Activated CD4-positive, alpha-beta T cell treated with anti-CD3 and anti-CD28 coated beads, Interleukin-2, Interleukin-4, amounts not matched to agents 100 ng/mL and 50 ng/mL, durations not matched to agents 16 hours and 8 hours (primary cell): ENCODE measurements at regions not wholly inside any gene's neighbourhood (a gene's known extent, or its start where the extent isn't known, plus 50 kb on each side); places are given as distances from the start of the nearest gene placed in this dataset.
A peak's percentile ranks its signal among the peaks of the same experiment; 100 is the strongest.

ENCODE experiments used
- DNase-seq: peaks from one replicate; pipeline ENCODE4 v3.0.0-alpha.2; 2020; ENCODE audit warnings: low spot score

DNA sequence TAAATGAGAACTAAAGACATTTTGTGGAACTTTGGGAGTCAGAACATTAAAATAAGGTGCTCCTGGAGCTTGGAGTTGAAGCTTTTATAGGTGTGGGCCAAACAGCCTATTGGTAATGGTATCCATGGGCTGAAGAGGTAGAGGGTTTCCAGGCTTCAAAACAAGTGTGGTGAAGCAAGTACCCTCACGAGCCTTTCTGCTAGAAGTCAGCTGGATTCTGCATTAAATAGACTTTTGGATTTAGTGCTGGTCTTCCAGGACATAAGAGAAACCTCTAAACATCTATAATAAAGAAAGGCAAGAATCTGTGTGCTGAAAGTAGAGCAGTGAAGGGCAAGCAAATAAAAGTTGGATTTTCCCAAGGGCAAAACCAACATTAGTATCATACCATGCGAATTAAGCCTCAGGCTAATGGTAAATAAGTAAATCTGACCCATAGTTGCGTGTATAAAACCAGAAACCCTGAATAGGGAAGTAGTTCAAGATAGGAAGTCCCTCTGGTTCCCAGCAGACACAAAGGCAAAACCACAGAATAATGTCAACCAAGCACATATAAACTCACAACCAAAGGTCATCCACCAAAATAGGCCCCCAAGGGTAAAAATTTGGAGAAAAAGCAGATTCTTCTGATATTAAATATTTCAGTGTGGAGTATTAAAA lies 306.3 kb downstream of the TLE4 start:
- DNase-seq, result no peak

DNA sequence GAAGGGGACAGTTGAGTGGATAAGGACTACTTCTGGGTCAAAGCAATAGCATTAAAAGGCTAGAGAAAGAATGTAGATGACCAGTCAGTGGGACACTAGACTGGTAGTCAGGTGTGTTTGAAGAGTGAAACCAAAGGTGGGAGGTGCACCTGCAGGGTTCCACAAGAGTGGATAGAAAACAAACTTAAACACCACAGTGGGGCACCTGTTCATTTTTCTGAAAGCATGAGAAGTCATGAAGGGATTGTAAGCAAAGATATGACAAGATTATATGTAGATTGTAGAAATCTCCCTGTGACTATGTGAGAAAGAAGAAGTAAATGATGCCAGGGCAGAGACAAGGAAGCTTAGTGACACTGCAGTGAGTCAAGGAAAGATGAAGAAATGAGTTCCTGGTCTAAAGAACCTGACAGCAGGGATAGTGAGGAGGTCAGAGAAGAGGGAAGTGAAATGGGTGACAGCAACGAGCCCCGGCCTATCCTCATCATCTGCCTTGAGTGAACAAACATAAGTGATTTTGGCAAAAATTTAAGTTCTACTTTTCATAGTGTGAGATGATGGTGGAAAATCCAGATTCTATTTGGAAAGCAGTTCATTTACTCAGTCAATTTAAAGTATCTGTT lies 296.9 kb downstream of the TLE4 start:
- DNase-seq, result no peak

DNA sequence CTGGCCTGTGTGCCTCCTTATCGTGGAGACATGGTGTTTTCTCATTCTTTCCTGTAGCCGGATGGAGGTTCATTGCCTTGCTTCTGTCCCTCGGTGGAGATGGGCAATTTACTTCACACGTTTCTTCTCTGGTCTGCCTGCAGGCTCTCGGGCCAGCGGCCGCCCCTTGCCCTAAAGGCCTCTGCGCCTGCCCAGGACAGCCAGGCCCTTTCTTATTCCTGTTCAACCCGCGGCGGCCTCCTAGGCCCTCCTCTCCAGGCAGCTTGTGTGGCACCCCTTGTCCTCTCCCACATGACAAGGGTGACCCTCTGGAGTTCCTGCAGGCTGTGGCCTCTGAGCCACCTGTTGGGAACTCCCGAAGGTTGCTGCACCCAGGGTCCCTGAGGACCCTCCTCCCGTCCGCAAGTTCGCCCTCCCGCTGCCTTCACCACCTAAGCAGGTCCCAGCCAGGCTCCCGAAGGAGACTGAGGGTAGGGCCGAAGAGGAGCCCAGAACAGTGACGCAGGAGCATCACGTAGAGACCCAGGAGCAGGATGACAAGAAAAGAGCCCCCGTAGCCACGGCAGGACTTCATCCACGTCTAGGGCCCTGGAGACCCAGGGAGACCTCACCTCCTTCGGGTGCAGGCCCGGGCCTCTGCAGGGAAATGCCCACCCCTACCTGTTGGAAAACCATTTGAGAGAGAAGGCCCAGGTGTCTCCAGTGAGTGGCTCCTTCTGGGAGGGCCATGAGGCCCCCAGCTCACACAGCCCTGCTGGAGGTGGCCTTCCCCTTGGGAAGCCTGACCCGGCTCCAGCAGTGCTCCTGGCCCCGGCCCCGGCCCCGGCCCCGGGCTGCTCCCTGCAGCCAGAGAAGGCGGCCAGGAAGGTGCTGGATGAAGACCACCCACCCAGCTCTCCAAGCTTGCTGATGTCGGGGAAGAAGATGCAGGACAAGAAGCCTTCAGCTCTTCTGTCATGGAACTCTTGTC lies 291.4 kb downstream of the TLE4 start:
- no peak for DNase-seq

DNA sequence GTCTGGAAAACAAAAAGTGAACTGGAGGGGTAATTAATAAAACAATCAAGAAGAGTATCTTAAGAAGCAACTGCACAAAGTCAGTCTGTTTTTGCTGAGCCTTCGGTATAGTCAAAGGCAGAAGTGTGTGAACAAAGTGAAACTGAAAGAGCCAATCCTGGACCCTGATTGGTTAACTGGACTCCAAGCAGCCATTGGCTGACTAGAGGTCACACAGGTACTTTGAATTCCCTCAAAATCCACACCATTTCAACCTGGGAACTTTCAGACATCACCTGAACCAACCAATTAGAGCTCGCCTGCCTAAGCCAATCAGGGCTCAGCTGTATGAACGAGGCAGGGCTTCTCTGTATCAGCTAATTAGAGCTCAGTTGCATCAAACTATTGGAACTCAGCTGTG lies 286.7 kb downstream of the TLE4 start:
- no peak for DNase-seq

DNA sequence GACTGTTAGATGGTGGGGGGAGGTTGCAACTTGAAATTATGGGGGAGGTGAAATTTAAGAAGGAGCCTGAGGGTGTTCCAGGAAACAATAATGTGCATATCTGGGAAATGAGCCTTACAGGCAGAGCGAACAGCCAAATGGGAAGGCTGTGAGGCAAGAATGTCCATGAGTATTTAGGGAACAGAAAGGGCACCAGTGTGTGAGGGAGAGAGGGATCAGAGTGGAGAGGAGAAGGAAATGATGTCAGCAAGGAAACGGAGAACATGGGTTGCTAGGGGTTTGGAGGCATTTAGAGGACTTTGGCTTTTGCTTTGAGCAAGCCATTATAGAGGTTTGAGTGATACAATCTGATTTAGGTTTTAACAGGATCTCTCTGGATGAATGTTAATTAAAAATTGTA lies 285.4 kb downstream of the TLE4 start:
- no peak for DNase-seq

DNA sequence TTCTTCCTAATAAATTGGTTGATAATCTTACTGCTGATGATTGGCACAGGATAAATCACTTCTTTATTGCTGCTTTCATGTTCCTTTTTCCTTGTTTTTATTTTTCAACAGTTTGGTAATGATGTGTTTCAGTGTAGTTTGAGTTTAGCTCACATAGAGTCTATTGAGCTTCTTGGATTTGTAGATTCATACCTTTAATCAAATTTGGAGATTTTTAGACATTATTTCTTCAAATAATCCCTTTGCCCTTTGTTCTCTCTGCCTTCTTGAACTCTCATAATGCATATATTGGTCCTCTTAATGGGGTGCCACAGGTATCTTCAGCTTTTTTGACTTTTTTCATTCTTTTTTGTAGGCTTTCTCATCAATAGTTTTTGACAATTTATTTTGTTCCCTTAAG lies 275.3 kb downstream of the TLE4 start:
- no peak for DNase-seq

DNA sequence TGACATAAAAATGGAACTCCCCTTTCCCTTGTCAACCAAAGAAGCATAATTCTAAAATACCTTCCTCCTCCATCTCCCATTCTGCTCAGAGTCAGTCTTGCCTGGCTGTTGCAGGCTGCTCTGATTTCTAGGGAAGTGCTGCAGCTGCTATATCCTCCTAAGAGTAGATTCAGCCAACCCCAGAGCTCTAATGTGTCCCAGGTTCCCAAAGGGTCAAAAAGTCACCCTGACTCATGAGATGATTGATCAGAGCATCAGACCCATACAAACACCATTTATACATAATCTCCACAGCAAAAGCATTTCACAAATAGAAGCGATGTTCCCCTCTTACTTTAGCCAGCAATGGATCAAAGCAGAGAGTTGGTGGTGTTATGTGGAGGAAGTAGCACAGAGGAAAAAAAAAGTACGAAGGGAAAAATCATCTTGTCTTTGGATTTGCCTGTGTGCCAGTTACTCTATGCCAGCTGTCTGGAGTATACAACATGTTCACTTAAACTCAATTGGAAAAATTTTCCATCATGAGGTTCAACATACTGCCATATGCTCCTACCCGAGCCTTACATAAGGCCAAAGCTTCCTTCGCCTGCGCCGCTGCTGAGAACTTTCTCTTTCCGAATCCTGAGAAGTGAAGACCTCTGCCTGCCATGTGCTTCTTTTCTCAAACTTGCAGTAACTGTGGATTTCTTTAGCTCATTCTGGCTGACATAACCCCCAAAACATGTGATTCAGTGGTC lies 258.0 kb downstream of the TLE4 start:
- no peak for DNase-seq

DNA sequence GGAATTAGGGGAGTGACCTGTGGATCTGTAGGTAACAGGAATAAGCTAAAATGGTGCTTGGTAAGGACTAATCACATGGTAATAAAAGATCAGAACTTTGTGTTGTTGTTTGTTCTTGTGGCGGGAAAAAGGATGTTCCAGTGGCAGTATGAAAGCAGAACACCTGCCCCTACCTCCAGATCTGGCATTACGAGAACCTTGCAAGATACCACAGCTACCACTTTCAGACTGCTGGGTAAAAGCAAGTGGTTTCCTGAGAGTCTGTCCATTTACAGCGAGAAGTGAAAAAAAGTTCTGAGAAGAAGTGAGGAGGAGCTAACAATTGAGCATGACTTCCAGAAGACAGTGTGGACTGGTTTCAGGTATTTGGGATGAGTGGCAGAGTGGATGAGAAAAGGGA lies 252.5 kb downstream of the TLE4 start:
- DNase-seq, result peak; percentile 39

DNA sequence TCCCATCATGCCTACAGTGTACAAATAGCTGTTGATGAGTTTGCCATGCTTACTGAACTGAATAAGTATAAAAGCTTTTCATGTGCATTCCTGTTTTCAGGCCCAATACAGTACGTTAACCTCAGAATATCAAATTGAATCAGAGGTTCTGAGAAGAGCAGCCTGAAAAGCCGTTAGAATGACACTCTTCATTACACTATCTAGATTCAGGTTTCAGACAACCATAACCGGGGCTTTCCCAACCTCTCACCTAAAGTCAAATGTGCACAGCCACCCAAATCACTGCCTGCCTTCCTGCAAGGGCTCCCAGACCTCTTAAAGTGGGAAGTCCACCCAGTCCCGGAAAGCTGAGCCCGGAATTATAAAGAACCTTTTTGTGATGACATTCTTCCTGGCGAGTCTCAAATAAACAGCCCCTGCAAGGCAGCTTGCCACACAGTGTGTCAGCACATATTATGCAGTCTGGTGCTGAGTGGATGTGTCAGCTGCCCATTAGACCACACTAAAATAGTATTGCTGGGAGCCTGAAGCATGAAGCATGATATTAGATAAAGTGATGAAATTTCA lies 245.8 kb downstream of the TLE4 start:
- DNase-seq, result peak; percentile 84

DNA sequence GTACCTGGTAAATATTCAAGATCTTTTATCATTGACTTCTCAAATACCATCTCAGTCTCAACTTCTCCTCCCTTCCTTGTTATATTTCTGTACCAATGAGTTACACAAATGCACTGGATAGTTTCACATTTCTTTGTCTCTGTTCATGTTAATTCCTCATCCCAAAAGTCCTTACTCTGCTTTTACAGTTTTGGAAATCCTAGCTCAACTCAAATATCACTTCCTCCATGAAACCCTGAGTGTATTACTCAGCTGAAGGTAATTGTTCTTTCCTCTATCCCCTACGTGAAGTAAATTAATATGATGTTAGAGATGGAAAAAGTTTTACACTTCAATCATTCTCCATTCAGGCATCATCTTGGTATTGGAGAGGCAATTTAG lies 241.5 kb downstream of the TLE4 start:
- DNase-seq, result no peak

DNA sequence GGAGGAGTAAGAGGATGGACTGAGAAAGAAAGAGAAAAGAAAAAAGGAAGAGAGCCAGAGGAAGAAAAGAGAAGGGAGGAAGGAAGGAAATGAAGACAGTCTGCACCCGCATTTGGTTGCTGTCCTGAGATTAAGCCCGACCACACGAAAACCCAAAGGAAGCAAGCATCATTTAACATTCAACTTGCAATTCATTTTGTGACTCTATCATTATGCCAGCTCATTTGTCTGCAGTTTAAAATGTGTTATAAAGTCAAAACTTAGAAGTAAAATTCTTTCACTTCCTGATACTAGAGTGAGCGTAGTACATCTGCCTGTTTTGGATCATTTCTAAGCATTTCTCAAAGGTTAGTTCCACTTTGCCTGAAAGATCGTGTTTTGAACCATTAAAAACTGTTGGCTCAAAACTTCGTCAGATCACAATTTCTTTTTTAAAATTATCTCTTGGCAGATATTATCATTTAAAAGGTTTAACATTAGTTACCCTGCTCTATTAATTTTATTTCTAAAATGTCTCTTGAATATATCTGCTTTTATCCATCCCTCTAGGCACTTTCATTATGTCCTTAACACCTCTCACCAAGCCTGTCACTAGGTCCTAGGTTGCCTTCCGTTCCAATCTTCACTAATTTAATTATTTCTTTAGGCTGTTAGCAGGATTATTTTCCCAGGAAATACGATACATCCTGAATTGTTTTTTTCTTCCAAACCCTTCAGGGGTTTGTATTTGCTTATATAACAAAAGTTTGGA lies 240.9 kb downstream of the TLE4 start:
- DNase-seq, result peak; percentile 81

DNA sequence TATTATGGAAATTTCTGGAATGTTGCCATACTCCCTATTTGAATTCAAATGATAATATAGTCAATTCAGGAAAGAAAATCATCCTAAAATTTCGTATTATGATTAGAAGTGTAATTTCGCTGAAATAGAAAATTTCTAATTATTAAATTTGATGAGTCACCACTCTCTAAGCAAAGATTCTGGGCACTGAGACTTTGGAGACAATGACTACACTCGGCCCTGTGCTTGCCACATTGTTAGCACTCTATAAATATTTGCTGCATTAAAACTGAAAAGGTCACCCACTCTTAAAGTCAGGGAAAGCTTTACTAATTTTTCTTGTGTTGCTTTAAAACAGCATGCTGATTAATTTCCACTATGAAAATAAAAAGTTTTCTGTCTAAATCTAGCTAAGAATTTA lies 240.3 kb downstream of the TLE4 start:
- DNase-seq, result no peak

DNA sequence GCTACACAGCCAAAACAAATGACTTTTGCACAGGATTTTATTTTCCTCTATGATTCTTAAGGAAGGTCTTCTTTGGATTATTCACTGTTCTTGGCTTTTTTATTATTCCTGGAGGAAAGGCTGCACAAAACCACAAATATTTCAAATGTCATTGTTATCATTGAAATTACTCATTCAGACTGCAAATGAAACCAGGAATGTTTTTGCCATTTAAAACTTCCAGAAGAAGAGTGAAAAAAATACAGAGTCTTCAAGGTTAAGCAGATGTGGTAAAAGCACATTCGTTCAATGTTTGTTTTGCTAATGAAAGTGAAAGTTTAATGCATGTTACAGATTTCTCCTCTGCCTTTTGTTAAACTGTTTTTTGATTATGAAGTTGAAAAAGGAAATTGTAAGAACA lies 238.2 kb downstream of the TLE4 start:
- DNase-seq, result no peak

DNA sequence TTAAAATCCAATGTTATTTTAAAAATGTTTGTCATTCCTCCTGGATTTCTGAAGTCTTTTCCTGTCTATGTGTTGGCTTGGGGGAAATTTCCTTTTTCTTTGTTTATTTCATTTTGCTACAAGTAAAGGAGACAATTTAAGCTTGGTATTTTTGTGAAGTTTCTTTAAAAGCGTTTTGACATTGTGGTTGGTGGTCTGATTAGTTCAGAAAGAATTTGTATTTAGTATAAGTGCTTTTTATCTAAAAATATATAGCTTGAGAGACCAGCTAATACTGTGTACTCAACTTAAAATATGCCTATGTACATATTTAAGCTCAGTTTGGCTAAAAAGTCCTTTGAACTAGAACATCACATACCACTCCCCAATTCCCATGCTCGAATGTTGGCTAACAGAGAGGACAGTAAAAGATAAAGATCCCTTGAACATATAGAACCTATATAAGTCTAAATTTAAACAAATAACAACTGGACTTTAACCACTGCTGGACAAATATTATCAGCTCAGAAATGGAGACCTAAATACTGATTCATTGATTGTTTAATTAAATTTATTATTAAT lies 237.6 kb downstream of the TLE4 start:
- DNase-seq, result no peak

DNA sequence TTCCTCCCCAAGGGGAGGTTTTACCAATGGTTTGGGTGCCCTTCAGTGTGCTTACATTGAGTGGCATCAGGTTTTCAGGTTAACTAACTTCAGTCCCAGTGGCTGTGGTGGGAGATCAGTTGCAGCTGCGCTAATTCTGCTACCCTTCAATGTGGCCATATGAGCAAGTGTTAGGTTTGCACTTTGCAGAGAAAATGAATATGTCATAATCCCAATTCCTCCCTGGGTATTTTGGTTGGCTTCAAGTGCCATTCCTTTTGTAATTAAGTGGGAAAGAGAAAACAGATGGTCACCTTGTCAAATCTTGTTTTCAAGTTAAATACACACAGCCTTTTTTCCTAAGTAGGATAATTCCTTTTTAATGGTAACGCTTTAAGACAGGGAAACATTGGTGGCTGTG lies 236.2 kb downstream of the TLE4 start:
- DNase-seq, result no peak

DNA sequence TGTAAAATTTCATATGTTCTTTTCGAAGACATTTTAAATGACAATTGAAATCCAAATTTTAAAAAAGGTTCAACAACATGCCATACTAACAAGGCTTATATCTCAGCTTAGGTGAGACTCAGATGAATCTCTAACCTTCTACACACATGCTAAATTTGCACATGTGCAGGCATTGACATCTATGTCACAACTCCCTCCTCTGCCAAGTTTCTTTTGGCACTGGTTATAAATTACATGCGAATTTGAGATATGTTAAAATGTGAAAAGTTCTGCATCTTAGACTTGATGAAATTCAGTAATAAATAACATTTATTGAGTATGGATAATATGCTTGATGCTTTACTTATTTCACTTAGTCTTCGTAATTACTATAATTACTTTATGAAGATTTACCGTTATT lies 234.3 kb downstream of the TLE4 start:
- no peak for DNase-seq

DNA sequence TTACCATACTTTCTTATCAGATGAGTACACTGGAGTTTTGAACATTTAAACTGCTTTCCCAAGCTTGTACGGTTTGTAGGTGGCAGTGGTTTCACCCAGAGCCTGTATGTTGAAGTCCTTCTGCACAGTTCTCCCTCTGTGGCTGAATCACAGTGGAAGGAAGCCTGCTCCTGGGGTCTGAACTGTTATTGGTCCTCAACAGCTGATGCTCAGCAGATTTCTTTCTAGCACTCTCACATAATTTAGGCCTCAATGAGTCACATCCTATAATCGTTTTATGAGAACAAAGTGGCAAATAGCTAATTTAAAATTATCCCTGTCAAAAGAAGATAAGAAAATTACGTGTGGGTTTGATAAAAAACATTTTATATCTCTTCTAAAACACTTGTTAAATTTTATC lies 229.7 kb downstream of the TLE4 start:
- DNase-seq, result no peak

DNA sequence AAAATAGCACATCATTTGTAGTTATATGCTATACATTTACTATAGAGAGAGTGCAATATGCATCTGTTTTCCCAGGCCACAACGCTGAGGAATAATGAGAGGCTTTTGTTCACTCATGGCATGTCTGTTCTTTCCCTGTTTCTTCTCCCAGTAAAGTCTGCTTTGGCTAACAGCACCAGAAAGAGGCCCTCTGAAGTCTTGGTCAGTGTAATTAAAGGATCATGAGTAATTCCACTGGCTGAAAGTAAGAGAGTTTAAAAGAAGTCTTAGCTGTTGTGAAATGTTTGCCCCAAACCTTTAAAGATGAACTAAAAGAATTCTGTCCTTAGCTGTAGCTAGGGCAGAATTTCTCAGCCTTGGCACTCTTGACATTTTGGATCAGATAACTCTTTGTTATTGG lies 228.8 kb downstream of the TLE4 start:
- no peak for DNase-seq

DNA sequence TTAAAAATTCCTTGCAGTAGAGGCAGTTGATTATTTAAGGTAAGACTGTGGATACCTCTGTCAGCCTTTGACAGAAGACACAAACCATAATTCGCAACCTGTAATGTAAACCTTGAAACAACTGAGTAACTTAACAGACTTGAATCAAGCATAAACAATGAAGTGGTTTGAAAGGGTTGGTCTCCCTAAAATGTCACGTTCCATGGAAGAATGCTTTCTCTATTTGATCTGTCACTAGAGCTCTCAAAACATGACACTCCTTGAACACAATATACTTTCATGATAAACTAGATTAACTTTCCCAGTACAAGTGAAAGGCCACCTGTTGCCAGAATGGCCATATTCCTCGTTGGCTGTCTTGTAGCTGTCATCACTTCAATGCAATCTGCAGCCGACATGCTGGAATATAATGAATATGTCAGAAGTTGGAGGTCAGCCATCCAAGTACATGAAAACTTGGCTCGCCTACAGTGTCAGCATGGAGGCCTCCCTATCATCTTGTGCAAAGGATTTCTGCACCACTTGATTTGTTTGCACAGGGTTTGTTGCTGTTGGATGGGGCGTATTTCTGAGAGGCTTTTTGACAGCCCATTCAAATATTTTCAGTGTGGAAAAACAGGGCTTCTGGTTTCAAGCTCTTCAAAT lies 228.0 kb downstream of the TLE4 start:
- no peak for DNase-seq

DNA sequence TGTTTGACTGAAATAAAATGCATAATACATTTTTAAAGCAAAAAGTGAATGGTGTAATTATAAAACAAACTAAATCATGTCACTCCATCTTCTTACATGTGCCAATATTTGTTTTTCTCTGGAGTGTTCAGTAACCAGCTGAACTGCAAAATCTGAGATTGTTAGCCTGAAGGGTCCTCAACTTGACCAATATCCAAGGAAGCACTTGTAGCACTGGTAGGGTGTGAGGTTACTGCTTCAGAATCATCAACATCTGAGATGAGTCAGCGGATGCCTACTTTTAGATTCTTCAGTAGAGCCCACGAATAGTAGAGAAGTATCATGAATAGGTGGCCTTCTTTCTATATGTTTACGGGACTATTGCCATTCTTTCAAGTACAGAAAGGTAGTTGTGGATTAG lies 226.7 kb downstream of the TLE4 start:
- DNase-seq, result no peak

DNA sequence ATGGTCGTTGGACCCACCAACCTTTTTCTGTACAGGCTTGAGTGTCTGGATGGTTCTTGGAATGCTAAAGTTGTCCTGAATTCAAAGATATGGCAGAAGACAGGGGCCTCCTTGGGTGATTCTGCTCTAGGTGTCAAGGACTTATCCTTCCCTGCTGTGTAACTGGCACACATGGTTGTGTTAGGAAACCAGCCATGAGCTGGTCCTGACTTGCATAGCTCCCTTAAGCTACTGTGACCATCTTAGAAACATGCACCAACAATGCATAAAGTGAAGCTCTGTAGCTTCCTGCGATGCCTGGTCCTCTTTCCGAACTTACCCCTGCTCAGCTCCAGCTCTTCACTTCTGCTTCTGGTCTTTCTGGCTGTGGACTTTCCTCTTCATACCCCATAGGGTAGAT lies 224.6 kb downstream of the TLE4 start:
- DNase-seq, result no peak
